ENCODE measurements at regions not wholly inside any gene's neighbourhood (a gene's known extent, or its start where the extent isn't known, plus 50 kb on each side); places are given as distances from the start of the nearest gene placed in this dataset.

- in situ Hi-C loops (cut with HindIII; ENCODE audit: extremely low pct_ligation_motif_present, low pct_unique_long_range_greater_than_20kb): no loop called here
- H3K27ac ChIP-seq (ENCODE audit: extremely low read length, insufficient read depth, low read length): no peak overlapping the region
- H3K36me3 ChIP-seq (replicated peaks in 1 of 2; ENCODE audit: control insufficient read depth in 1 of 2, insufficient read depth in 2 of 2, low read length in 2 of 2): no peaks in the 10 kb centered on the region
- no peaks in the 10 kb centered on the region for H3K4me1 ChIP-seq (ENCODE audit: insufficient read depth, low read length)
- TF ChIP-seq IRF2 (CRISPR knock-in tag; IDR thresholded peaks at IDR 0.05) (no peak), ZMYM4 (CRISPR knock-in tag; IDR thresholded peaks at IDR 0.05) (0 out of 2 replicates have a peak, but pooled peaks have one; percentile 16)
- TF ChIP-seq, protein P1, sequence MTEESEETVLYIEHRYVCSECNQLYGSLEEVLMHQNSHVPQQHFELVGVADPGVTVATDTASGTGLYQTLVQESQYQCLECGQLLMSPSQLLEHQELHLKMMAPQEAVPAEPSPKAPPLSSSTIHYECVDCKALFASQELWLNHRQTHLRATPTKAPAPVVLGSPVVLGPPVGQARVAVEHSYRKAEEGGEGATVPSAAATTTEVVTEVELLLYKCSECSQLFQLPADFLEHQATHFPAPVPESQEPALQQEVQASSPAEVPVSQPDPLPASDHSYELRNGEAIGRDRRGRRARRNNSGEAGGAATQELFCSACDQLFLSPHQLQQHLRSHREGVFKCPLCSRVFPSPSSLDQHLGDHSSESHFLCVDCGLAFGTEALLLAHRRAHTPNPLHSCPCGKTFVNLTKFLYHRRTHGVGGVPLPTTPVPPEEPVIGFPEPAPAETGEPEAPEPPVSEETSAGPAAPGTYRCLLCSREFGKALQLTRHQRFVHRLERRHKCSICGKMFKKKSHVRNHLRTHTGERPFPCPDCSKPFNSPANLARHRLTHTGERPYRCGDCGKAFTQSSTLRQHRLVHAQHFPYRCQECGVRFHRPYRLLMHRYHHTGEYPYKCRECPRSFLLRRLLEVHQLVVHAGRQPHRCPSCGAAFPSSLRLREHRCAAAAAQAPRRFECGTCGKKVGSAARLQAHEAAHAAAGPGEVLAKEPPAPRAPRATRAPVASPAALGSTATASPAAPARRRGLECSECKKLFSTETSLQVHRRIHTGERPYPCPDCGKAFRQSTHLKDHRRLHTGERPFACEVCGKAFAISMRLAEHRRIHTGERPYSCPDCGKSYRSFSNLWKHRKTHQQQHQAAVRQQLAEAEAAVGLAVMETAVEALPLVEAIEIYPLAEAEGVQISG (CRISPR knock-in tag; IDR thresholded peaks at IDR 0.05): peak; percentile 87
- H3K4me2 ChIP-seq (ENCODE audit: low read depth, low read length): no peak overlapping the region
- BruUV-seq (replicated peaks): no TSS peak
- FAIRE-seq (no peak), ATAC-seq (no peak), DNase-seq (ENCODE audit: low spot score) (no peak)
- H3K27me3 ChIP-seq (ENCODE audit: control insufficient read depth in 1 of 2, insufficient read depth in 2 of 2, low read length in 2 of 2): no peaks in the 10 kb centered on the region
- CTCF ChIA-PET (ENCODE audit: low intra/inter-chr PET ratio, low total read pairs): no interaction called here
- H2AFZ ChIP-seq (ENCODE audit: low read length): no peak overlapping the region
- intact Hi-C loops (cut with micrococcal nuclease; ENCODE audit: unreplicated experiment): no loop called here
- POLR2A ChIA-PET: no interaction called here
- H3K9me3 ChIP-seq (ENCODE audit: low read length): no peaks in the 10 kb centered on the region
- H3K79me2 ChIP-seq (ENCODE audit: insufficient read depth, low read length): no peaks in the 10 kb centered on the region
- WGBS (ENCODE audit: low lambda C conversion rate): 78% methylated on average over 6 of the region's 8 CpGs
- H3K4me3 ChIP-seq (replicated peaks in 1 of 3; ENCODE audit: insufficient read depth in 1 of 3, low read depth in 2 of 3, low read length in 3 of 3): no peak overlapping the region
- no peak overlapping the region for H3K9ac ChIP-seq (ENCODE audit: insufficient read depth, low read depth, low read length)
- no peaks in the 10 kb centered on the region for H4K20me1 ChIP-seq (ENCODE audit: insufficient read depth, low read length)
These were observed 443.2 kb upstream of the TBL1XR1 start for GRCh38 chr3:177640319-177640965.

GRCh38 chr3:177641206-177641605, 443.9 kb upstream of the TBL1XR1 start:
- ChIA-PET CTCF (ENCODE audit: low intra/inter-chr PET ratio, low total read pairs) (no interaction called here), POLR2A (no interaction called here)
- H3K4me1 ChIP-seq (ENCODE audit: insufficient read depth, low read length): no peaks in the 10 kb centered on the region
- no peak for FAIRE-seq
- in situ Hi-C loops (cut with HindIII; ENCODE audit: extremely low pct_ligation_motif_present, low pct_unique_long_range_greater_than_20kb) (no loop called here), intact Hi-C loops (cut with micrococcal nuclease; ENCODE audit: unreplicated experiment) (no loop called here)
- H3K79me2 ChIP-seq (ENCODE audit: insufficient read depth, low read length): no peaks in the 10 kb centered on the region
- no peak for ATAC-seq
- H3K4me2 ChIP-seq (ENCODE audit: low read depth, low read length): no peak overlapping the region
- H3K9me3 ChIP-seq (ENCODE audit: low read length): no peaks in the 10 kb centered on the region
- H2AFZ ChIP-seq (ENCODE audit: low read length): no peak overlapping the region
- H4K20me1 ChIP-seq (ENCODE audit: insufficient read depth, low read length): no peaks in the 10 kb centered on the region
- H3K9ac ChIP-seq (ENCODE audit: insufficient read depth, low read depth, low read length): no peak overlapping the region
- H3K27ac ChIP-seq (ENCODE audit: extremely low read length, insufficient read depth, low read length): no peak overlapping the region
- no peaks in the 10 kb centered on the region for H3K36me3 ChIP-seq (replicated peaks in 1 of 2; ENCODE audit: control insufficient read depth in 1 of 2, insufficient read depth in 2 of 2, low read length in 2 of 2)
- H3K27me3 ChIP-seq (ENCODE audit: control insufficient read depth in 1 of 2, insufficient read depth in 2 of 2, low read length in 2 of 2): no peaks in the 10 kb centered on the region
- WGBS (ENCODE audit: low lambda C conversion rate): 50% methylated on average over 1 of the region's 1 CpG
- H3K4me3 ChIP-seq (replicated peaks in 1 of 3; ENCODE audit: insufficient read depth in 1 of 3, low read depth in 2 of 3, low read length in 3 of 3): no peak overlapping the region
- DNase-seq (ENCODE audit: low spot score): no peak
- BruUV-seq (replicated peaks): no TSS peak
- TF ChIP-seq ZNF124 (CRISPR knock-in tag; IDR thresholded peaks at IDR 0.05): no peak
- no peak for TF ChIP-seq ZNF230 (CRISPR knock-in tag; IDR thresholded peaks at IDR 0.05)
- no peak for TF ChIP-seq TBX2 (CRISPR knock-in tag; IDR thresholded peaks at IDR 0.05; ENCODE audit: borderline replicate concordance)
- no peak for TF ChIP-seq ZNF772 (CRISPR knock-in tag; IDR thresholded peaks at IDR 0.05)
- no peak for TF ChIP-seq HDAC6 (IDR thresholded peaks at IDR 0.05; ENCODE audit: low read depth, low read length)
- no peak for TF ChIP-seq ZNF180 (CRISPR knock-in tag; IDR thresholded peaks at IDR 0.05; ENCODE audit: borderline replicate concordance, low read depth)
- TF ChIP-seq ZNF816 (CRISPR knock-in tag; IDR thresholded peaks at IDR 0.05; ENCODE audit: borderline replicate concordance): no peak
- TF ChIP-seq, protein P2, sequence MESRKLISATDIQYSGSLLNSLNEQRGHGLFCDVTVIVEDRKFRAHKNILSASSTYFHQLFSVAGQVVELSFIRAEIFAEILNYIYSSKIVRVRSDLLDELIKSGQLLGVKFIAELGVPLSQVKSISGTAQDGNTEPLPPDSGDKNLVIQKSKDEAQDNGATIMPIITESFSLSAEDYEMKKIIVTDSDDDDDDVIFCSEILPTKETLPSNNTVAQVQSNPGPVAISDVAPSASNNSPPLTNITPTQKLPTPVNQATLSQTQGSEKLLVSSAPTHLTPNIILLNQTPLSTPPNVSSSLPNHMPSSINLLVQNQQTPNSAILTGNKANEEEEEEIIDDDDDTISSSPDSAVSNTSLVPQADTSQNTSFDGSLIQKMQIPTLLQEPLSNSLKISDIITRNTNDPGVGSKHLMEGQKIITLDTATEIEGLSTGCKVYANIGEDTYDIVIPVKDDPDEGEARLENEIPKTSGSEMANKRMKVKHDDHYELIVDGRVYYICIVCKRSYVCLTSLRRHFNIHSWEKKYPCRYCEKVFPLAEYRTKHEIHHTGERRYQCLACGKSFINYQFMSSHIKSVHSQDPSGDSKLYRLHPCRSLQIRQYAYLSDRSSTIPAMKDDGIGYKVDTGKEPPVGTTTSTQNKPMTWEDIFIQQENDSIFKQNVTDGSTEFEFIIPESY (CRISPR knock-in tag; IDR thresholded peaks at IDR 0.05): no peak
- no peak for TF ChIP-seq PHB2 (IDR thresholded peaks at IDR 0.05; ENCODE audit: partially characterized antibody)
- TF ChIP-seq KMT2B (CRISPR knock-in tag; IDR thresholded peaks at IDR 0.05): no peak
- TF ChIP-seq ZNF362 (CRISPR knock-in tag; IDR thresholded peaks at IDR 0.05; ENCODE audit: borderline replicate concordance): no peak
